Kidney capillary endothelial cell (primary cell): ENCODE measurements at regions not wholly inside any gene's neighbourhood (a gene's known extent, or its start where the extent isn't known, plus 50 kb on each side); places are given as distances from the start of the nearest gene placed in this dataset.
"Not testable (repeated sequence)": the region's sequence is repeated elsewhere in the genome, so short reads cannot be mapped to it uniquely, and the experiment has no call there.

Experiments
- DNase-seq: peaks from one replicate; pipeline ENCODE4 v3.0.0-alpha.2; 2018; ENCODE audit warnings: low spot score

- not testable (repeated sequence) for DNase-seq
These were observed 255.1 kb downstream of the OR4F29 start for GRCh38 chr1:196366-196765.

- peak; percentile 70 for DNase-seq
These were observed 260.0 kb downstream of the OR4F29 start for GRCh38 chr1:191296-192049.

- DNase-seq: not testable (repeated sequence)
These were observed 260.8 kb downstream of the OR4F29 start for GRCh38 chr1:190678-191077.

- not testable (repeated sequence) for DNase-seq
These were observed 261.6 kb downstream of the OR4F29 start for GRCh38 chr1:189915-190314.

- not testable (repeated sequence) for DNase-seq
These were observed 262.2 kb downstream of the OR4F29 start for GRCh38 chr1:189270-189669.

- DNase-seq: not testable (repeated sequence)
These were observed 264.2 kb downstream of the OR4F29 start for GRCh38 chr1:187298-187697.

GRCh38 chr1:186691-187131, 264.8 kb downstream of the OR4F29 start:
- not testable (repeated sequence) for DNase-seq

GRCh38 chr1:186223-186622, 265.3 kb downstream of the OR4F29 start:
- not testable (repeated sequence) for DNase-seq

GRCh38 chr1:185526-185925, 266.0 kb downstream of the OR4F29 start:
- not testable (repeated sequence) for DNase-seq

- DNase-seq: not testable (repeated sequence)
These were observed 267.2 kb downstream of the OR4F29 start for GRCh38 chr1:184336-184686.

GRCh38 chr1:183620-184335, 267.7 kb downstream of the OR4F29 start:
- not testable (repeated sequence) for DNase-seq

GRCh38 chr1:183081-183480, 268.4 kb downstream of the OR4F29 start:
- not testable (repeated sequence) for DNase-seq

- DNase-seq: not testable (repeated sequence)
These were observed 268.8 kb downstream of the OR4F29 start for GRCh38 chr1:182631-183030.

GRCh38 chr1:181247-182216, 269.9 kb downstream of the OR4F29 start:
- peak; percentile 38 for DNase-seq

GRCh38 chr1:180749-181205, 270.7 kb downstream of the OR4F29 start:
- DNase-seq: not testable (repeated sequence)

GRCh38 chr1:138842-139241, 312.6 kb downstream of the OR4F29 start:
- DNase-seq: not testable (repeated sequence)

- DNase-seq: not testable (repeated sequence)
These were observed 313.8 kb downstream of the OR4F29 start for GRCh38 chr1:137664-138063.

GRCh38 chr1:136344-136932, 315.0 kb downstream of the OR4F29 start:
- not testable (repeated sequence) for DNase-seq

GRCh38 chr1:134936-135335, 316.5 kb downstream of the OR4F29 start:
- not testable (repeated sequence) for DNase-seq

- not testable (repeated sequence) for DNase-seq
These were observed 333.0 kb downstream of the OR4F29 start for GRCh38 chr1:118440-118839.

GRCh38 chr1:115534-115933, 335.9 kb downstream of the OR4F29 start:
- not testable (repeated sequence) for DNase-seq
